Neuron (in vitro differentiated cells): ENCODE measurements at regions not wholly inside any gene's neighbourhood (a gene's known extent, or its start where the extent isn't known, plus 50 kb on each side); places are given as distances from the start of the nearest gene placed in this dataset.
A peak's percentile ranks its signal among the peaks of the same experiment; 100 is the strongest.

Experiments
- H2AFZ ChIP-seq: one replicate; pipeline ENCODE4 v1.6.1; 2013; ENCODE audit warnings: low read depth, mild to moderate bottlenecking, inconsistent platforms, low read length, moderate library complexity
- H3K27me3 ChIP-seq: one replicate; pipeline ENCODE4 v1.6.1; 2013; ENCODE audit warnings: low read length; ENCODE audit not compliant: insufficient read depth
- H3K36me3 ChIP-seq: one replicate; pipeline ENCODE4 v1.6.1; 2013; ENCODE audit warnings: low read length; ENCODE audit not compliant: insufficient read depth
- H3K4me1 ChIP-seq: one replicate; pipeline ENCODE4 v1.6.1; 2013; ENCODE audit warnings: low read length; ENCODE audit not compliant: insufficient read depth
- H3K4me3 ChIP-seq: 2 replicates; pipeline ENCODE4 v1.5.1; 2013; ENCODE audit warnings: mild to moderate bottlenecking, low read length, moderate library complexity
- H3K9me3 ChIP-seq: one replicate; pipeline ENCODE4 v1.6.1; 2013; ENCODE audit warnings: low read length

DNA sequence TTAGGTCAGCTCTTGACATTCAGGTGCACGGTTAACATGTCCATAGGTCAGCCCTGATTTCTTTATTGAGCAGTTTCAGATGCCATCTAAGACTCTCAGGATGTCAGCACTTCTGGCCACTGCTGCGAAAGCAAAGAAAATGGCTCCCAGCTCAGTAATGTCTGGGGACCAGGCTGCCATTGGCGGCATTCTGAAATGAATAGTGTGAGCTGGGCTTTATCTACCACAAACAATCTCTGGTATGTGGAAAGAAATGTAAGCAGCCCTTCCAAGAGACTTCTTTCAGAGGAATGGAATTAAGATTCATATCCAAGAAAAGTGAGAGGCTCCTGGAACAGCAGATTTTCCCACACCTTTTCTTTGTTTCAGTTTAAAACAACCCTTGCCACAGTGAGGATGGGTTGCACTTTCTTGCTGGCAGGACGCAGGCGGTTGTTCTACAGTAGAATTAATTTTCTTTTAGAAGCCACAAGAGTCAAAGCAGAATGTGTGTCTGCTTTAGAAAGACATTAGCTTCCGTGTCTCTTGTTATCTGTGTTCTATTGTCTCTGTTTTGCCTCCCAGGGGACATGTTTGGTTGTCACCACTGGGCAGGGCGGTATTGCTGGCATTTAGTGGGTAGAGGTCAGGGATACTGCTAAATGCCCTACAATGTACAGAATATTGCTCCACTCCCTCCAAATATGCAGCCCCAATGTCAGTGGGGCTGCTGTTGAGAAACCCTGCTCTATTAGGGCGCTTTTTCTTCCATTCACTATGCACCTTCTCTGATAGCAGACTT, 149.9 kb upstream of the ANKH start:
- no peak overlapping the region for H3K4me3 ChIP-seq
- H3K27me3 ChIP-seq = no peaks in the 10 kb centered on the region
- H3K4me1 ChIP-seq = peaks cover 11% of the 10 kb centered on the region
- no peaks in the 10 kb centered on the region for H3K9me3 ChIP-seq
- H2AFZ ChIP-seq = peak overlapping the region; percentile 73
- H3K36me3 ChIP-seq = no peaks in the 10 kb centered on the region

DNA sequence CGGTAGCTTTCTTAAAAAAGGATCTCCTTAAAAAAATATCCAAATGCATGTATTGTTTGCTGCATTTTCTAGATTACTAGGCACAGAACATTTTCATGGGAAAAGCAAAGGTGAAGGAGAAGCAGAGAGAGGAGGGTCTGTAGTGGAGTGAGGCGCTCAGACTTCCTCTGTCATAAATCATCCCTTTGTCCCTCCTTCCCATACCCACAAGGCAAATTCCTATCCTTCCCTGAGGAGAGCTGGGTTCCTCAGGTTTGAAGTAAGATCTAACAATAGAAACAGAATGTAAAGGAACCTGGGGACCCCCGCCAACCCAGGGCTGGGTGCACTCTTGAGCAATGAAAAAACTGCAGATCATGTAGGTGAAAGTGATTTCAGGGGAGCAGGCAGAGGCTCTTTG, 149.2 kb upstream of the ANKH start:
- Histone ChIP-seq H3K9me3 (no peaks in the 10 kb centered on the region), H2AFZ (peak overlapping the region; percentile 73), H3K4me3 (no peak overlapping the region), H3K27me3 (no peaks in the 10 kb centered on the region), H3K4me1 (peaks cover 11% of the 10 kb centered on the region), H3K36me3 (no peaks in the 10 kb centered on the region)

DNA sequence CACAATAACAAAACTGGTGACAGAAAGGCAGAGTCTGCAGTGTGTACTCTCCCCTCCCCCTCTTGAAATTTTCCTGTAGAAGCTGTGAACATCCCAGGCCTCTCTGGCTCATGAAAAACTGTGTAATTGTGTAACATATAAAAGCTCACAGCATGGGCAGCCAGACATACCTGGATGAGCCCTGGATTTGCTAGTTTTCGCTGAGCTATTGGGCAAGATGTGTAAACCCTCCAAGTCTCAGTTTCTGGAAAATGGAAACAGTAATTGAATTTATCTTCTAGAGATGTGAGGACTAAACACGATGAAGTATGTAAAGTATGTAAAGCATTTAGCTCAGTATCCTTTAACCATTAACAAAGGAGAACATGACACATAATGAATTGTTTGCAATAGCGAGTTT, 143.2 kb upstream of the ANKH start:
- Histone ChIP-seq H3K27me3 (no peaks in the 10 kb centered on the region), H3K4me1 (peaks cover 3% of the 10 kb centered on the region), H2AFZ (no peak overlapping the region), H3K9me3 (peaks cover 2% of the 10 kb centered on the region), H3K36me3 (no peaks in the 10 kb centered on the region), H3K4me3 (no peak overlapping the region)

DNA sequence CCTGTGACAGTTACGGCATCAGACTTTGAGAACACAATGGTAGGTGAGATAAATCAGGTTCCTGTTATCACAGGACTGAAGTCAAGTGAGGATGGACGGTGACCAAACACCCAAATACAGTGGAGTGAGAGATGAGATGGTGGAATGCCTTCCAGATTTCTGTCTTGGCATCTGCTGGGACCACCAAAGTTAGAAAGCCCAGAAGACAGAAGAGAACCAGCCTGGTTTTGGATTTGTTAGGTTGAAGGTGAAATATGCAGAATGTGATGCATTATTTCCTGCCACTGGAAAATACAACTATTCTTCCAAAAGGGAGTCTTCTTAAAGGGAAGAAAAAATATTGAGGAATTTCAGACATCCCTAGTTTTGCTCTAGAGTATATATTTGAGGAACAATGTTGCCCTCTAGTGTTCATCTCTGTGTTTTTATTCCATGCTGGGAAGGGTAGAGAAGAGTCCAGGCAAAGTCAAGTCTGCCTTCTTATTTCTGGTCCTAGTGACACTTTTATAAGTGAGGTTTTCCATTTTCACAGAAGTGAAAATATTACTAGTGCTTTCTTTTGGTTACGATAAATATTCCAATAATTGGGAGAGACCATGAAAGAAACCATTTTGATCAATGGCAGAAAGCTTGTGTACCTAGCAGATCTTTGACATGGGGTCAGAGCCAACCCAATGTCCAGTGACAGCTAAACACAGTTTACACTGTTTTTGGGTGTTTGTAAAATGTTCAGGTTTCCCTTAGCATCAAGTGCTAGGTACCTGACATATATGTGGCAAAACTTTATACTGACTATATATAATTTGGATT, 142.3 kb upstream of the ANKH start:
- Histone ChIP-seq H2AFZ (no peak overlapping the region), H3K4me3 (no peak overlapping the region), H3K36me3 (no peaks in the 10 kb centered on the region), H3K27me3 (no peaks in the 10 kb centered on the region), H3K4me1 (peaks cover 12% of the 10 kb centered on the region), H3K9me3 (peaks cover 2% of the 10 kb centered on the region)

DNA sequence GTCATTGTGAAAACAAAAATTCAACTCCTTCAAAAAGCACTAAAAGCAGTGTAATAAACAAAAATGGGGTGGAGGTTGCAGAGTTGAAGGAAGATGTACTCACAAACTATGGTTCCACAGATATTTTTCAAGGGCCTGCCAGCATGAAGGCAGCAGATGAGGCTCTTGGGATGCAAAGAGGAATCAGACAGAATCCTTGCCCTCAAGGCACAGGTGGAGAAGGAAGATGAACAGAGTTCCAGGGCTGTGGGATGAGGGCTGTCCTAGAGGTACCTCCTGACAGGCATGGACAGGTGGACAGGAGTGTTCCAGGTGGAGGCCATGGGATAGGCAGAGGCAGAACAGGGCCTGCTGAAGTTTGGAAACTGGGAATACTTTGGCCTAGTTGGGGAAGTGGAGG, 140.5 kb upstream of the ANKH start:
- H2AFZ ChIP-seq = no peak overlapping the region
- peaks cover 18% of the 10 kb centered on the region for H3K4me1 ChIP-seq
- no peaks in the 10 kb centered on the region for H3K36me3 ChIP-seq
- no peaks in the 10 kb centered on the region for H3K27me3 ChIP-seq
- H3K4me3 ChIP-seq = no peak overlapping the region
- peaks cover 2% of the 10 kb centered on the region for H3K9me3 ChIP-seq

DNA sequence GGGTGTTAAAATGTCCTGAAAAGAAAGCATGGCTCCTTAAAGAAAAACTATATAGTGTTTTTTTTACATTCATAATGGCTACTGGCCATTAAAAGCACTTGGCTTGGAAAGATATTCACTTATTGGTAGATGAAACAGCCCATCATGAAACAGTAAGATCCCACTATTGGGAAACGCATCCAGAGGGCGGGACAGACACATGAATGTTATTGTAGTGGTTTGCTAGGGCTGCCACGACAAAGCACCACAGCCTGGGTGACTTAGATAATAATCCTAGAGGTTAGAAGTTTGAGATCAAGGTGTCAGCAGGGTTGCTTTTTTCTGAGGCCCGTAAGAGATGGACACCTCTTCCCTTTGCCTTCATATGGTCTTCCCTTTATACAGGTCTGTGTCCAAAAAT, 139.4 kb upstream of the ANKH start:
- H3K27me3 ChIP-seq = no peaks in the 10 kb centered on the region
- no peaks in the 10 kb centered on the region for H3K36me3 ChIP-seq
- peaks cover 2% of the 10 kb centered on the region for H3K9me3 ChIP-seq
- H3K4me1 ChIP-seq = peaks cover 18% of the 10 kb centered on the region
- H2AFZ ChIP-seq = no peak overlapping the region
- H3K4me3 ChIP-seq = no peak overlapping the region

DNA sequence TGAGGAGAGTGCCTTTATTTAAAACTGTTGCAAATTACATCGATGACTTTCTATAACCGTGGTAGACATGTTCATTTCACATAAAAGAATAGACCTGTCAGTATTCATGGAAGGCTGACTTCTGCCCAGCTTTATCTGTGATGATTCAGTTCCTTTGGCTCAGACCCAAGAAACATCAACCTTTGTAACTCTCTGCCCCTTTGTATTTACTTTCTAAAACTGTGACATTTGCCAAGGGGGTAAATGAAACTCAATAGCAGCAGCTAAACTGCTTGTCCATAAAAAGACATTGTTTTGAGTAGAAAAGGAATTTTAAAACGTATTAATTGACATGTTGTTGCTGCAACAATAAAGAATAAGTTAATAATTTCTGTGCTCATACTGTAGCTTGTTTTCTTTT, 137.8 kb upstream of the ANKH start:
- Histone ChIP-seq H3K9me3 (peaks cover 2% of the 10 kb centered on the region), H2AFZ (no peak overlapping the region), H3K27me3 (no peaks in the 10 kb centered on the region), H3K4me1 (peaks cover 18% of the 10 kb centered on the region), H3K4me3 (no peak overlapping the region), H3K36me3 (no peaks in the 10 kb centered on the region)

DNA sequence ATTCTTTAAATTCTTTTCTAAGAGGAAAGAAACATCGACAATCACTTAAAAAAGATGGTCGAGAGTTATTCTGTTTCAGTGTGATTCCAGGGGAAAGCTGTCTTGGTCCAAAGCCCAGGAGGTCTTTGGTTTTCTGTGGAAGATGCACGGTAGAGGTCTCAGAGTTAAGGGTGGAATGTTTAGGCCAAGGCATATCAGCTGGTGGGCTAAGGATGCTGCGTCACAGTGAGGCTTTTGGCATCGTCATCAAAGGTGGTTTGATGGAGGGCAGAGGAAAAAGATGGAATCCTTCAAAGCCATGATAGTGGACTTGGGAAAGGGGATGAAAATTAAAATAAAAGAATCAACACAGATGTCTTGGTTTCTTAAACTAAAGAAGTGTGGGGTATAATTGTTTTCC, 137.3 kb upstream of the ANKH start:
- H2AFZ ChIP-seq = no peak overlapping the region
- H3K36me3 ChIP-seq = no peaks in the 10 kb centered on the region
- H3K4me3 ChIP-seq = no peak overlapping the region
- H3K9me3 ChIP-seq = peaks cover 2% of the 10 kb centered on the region
- H3K4me1 ChIP-seq = peaks cover 18% of the 10 kb centered on the region
- no peaks in the 10 kb centered on the region for H3K27me3 ChIP-seq

DNA sequence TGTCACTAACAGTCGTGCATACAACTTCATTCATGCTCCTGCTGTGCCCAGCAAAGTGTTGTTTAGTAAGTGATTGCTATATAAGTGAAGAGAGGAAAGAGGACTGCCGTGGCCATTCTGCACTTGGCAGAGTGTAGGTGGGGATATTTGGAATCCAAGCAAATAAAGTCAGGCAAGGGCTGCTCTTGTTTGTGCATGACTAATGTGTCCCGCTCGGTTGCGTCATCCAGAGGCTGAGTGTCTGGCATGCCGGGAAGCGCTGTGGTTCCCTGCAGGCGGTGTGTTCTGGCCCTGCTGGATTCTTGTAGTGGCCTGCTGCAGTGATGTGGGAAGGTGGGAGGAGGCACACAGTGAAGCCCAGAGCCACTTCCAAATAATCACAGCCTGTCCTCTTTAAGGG, 136.9 kb upstream of the ANKH start:
- Histone ChIP-seq H2AFZ (no peak overlapping the region), H3K27me3 (no peaks in the 10 kb centered on the region), H3K4me1 (peaks cover 18% of the 10 kb centered on the region), H3K36me3 (no peaks in the 10 kb centered on the region), H3K4me3 (no peak overlapping the region), H3K9me3 (peaks cover 2% of the 10 kb centered on the region)

DNA sequence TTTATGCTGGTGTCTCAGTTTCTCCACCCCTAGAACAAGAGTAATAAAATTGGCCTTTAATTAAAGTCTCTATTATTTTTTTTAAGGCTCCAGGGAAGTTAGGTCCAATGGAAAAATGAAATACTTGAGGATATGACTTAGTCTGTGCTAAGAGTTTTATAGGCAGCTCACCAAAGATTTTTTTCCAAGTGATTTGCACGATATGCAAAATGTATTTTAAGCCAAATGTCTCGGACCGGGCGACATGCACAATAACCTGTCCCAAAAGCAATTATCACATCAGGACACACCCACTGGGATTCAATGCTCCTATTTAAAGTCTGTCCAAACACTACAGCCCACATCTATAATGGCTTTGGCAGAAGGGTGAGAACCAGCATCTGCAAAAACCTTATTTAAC, 136.1 kb upstream of the ANKH start:
- H2AFZ ChIP-seq = no peak overlapping the region
- H3K4me3 ChIP-seq = no peak overlapping the region

DNA sequence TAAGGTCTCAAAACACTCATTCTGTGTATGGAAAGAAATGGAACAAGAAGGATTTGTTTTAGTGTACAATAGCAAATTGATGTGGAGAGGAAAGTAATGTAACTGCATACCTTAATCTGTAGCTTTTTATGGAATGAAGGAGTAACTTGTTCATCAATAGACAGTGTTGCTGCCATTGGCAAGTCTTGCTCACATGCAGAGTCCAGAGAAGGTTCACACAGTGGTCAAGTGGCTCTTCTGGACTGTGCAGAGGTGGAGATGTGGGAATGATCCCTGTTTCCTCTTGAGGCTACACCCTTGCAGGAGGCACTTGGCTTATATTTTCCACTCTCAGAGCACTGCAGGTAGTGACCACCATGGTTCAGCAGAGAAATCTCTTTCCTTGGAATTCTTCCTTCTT, 132.9 kb upstream of the ANKH start:
- H3K9me3 ChIP-seq = no peaks in the 10 kb centered on the region
- H3K4me3 ChIP-seq = no peak overlapping the region
- no peak overlapping the region for H2AFZ ChIP-seq
- H3K27me3 ChIP-seq = no peaks in the 10 kb centered on the region
- H3K4me1 ChIP-seq = peaks cover 12% of the 10 kb centered on the region
- H3K36me3 ChIP-seq = no peaks in the 10 kb centered on the region

More for the DNA sequence above, 136.1 kb upstream of the ANKH start:
- H3K36me3 ChIP-seq = no peaks in the 10 kb centered on the region
- no peaks in the 10 kb centered on the region for H3K27me3 ChIP-seq
- peaks cover 18% of the 10 kb centered on the region for H3K4me1 ChIP-seq
- H3K9me3 ChIP-seq = peaks cover 2% of the 10 kb centered on the region

DNA sequence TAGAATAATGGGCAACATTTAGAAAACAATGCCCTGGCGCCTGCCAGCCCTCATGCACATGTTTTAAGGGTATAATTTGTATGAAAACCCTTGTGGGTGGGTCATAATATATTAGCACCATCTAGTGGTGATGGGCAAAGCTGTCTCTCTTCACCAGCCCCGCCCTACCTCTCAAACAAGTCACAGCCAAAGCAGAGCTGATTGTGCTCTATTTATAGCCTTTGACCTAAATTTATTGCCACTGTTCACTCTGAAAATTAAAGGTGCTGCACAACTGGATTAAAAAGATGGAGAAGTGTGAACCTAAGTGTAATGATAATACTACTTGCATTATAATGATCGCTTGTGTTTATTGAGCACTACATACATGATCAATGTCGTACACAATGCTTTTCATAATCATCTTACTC, 131.9 kb upstream of the ANKH start:
- Histone ChIP-seq H3K4me3 (no peak overlapping the region), H3K9me3 (no peaks in the 10 kb centered on the region), H3K36me3 (no peaks in the 10 kb centered on the region), H2AFZ (no peak overlapping the region), H3K27me3 (no peaks in the 10 kb centered on the region), H3K4me1 (peaks cover 2% of the 10 kb centered on the region)

DNA sequence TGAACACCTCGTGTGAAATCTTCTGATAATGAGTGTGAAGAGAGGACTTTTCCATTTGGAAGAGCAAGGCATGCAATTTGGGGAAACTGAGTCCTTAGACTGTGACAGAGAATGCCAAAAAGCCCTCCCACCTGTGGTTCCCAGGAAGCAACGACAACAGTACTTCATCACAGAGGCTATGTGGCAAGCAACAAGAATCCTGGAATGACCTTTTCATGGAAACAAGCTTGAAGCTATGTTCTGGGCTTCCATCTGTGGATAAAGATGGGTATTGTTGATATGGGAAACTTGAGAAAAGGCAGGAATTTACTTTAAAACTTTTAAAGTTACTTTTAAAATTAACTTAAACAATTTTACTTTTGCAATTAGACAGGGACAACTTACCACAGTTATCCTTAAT, 131.2 kb upstream of the ANKH start:
- no peak overlapping the region for H3K4me3 ChIP-seq
- no peaks in the 10 kb centered on the region for H3K36me3 ChIP-seq
- H2AFZ ChIP-seq = no peak overlapping the region
- peaks cover 3% of the 10 kb centered on the region for H3K9me3 ChIP-seq
- no peaks in the 10 kb centered on the region for H3K27me3 ChIP-seq
- no peaks in the 10 kb centered on the region for H3K4me1 ChIP-seq
